GM19395 (cell line): ENCODE measurements at regions not wholly inside any gene's neighbourhood (a gene's known extent, or its start where the extent isn't known, plus 50 kb on each side); places are given as distances from the start of the nearest gene placed in this dataset.
"Not testable (repeated sequence)": the region's sequence is repeated elsewhere in the genome, so short reads cannot be mapped to it uniquely, and the experiment has no call there.

Source experiments
- ATAC-seq: cut with Tn5 transposase; IDR thresholded peaks from one replicate; pipeline ENCODE4 v1.9.1; 2021; ENCODE audit warnings: mild to moderate bottlenecking, moderate library complexity; ENCODE audit not compliant: unreplicated experiment

DNA sequence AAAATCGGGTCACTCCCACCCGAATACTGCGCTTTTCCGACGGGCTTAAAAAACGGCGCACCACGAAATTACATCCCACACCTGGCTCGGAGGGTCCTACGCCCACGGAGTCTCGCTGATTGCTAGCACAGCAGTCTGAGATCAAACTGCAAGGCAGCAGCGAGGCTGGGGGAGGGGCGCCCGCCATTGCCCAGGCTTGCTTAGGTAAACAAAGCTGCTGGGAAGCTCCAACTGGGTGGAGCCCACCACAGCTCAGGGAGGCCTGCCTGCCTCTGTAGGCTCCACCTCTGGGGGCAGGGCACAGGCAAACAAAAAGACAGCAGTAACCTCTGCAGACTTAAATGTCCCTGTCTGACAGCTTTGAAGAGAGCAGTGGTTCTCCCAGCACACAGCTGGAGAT lies 325.7 kb upstream of the PIK3R1 start:
- ATAC-seq, result not testable (repeated sequence)

DNA sequence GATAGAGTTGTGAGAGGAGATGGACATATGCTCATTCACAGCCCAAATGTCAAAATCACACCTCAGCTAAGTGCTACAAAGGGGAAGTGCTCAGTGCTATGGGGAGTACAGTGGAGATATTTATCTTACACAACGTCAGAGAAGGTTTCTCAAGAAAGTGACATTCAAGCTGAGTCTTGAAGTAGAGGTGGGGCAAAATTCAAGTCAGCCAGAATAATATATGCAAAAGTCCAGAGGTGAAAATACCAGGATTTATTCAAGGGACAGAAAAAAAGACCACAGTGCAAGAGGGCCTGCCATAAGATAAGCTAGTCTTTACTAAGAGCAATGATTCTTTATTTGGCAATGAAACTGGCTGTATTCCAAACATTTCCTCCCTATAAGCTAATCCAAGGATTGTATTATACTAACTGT lies 327.8 kb upstream of the PIK3R1 start:
- no peak for ATAC-seq

DNA sequence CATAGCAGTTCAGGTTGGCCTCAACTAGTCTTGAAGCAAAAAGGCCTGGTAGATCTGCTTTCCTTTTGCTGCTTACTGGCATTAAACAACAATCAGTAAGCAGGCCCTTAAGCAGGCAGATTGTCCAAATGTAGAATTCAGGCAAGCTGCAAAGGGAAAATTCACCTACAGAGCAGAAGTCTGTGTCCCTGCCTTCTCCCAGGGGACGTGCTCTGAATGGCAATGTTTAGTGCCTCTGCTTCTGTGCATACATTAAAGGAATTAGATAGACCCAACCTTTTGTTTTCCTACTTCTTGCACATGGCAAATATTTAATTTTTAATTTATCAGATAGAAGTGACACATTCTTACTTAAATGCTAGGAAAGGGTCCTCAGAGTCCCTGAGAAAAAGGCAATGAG lies 328.8 kb upstream of the PIK3R1 start:
- ATAC-seq, result no peak

DNA sequence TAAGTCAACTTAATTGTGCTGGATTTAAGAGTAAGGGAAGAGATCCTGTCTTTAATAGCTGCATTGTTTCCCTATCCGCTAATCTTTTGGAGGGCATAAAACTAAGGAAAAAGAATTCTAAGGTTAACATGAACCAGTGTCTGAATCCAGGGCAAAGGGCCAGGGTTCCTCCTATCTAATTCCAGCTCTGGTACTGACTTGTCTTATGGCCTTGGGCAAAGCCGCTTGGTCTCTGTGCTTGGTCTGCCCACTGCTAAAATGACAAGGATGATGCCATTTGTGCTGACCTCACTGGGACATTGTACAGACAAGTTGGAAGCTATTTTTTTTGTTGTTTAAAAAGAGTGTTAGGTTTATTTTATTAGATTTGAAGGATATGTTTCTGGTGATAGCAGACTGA lies 334.7 kb upstream of the PIK3R1 start:
- ATAC-seq, result no peak

DNA sequence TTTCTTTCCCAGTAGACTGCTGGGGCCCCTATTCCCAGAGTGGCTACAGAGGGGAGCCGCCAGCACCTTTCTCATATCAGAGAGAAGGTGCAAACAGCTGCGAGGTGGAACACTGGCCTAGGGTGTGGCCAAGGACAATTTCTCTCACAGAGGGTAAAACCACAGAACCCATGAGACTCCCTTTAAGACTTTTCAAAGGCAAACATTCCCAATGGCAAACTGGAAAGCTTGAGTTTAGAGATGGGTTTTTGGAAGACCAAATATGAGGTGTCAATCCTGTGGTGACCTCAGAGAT lies 335.1 kb upstream of the PIK3R1 start:
- ATAC-seq, result no peak

DNA sequence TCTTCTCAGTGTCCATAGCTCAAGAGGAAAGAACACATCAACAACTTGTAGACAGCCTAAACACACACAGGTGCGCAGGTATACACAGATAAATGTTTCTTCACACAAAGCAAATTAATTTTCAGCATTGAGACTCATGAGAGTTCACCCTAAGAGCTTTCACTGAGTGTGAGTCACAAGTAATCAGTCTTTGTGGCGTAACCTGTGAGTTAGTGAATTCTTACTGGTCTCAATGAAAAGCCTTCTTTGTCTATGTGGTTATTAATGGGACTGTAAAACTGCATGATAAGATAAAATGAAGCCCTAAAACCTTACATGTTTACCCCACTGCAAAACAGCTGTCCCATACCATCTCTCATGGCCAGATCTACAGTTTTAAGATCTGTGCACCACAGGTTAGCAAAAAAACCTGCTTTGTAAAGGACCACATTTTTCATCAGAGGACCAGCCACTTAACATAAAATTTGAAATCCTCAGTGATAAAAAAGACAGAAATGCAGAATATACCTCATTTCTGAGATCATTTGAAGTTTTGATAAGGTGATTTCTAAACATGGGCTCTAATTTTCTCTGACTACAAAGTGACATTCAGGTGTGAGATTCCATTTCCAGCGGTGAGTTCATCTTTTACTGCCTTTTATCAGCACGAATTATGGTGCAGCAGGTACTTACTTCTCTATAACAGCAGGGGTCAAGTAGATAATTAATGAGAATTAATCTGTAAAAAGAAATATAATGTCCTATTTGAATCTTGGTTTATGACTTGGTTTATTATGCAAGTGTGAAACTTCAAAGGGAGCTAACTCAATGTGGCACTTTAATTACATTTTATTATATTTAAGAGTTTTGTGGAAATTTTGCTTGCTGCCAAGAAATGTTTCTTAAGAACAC lies 335.7 kb upstream of the PIK3R1 start:
- ATAC-seq, result no peak

DNA sequence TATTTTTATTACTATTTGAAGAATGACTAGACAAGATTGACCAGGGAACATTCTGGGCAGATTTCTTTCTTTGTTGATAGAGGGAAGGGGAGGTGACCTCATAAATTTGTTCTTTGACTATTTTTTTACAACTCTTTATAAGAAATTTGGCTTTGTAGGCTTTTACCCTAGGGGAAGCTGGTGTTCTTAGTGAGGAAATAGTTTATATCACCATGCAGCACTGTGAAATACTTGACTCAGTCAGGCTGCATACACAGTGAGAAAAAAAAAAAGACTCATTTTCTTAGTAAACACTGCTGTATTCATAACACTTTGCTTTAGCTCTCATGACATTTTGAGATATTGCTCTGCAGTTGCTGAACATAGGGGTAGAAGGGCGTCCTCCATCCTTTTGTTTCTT lies 336.6 kb upstream of the PIK3R1 start:
- no peak for ATAC-seq

DNA sequence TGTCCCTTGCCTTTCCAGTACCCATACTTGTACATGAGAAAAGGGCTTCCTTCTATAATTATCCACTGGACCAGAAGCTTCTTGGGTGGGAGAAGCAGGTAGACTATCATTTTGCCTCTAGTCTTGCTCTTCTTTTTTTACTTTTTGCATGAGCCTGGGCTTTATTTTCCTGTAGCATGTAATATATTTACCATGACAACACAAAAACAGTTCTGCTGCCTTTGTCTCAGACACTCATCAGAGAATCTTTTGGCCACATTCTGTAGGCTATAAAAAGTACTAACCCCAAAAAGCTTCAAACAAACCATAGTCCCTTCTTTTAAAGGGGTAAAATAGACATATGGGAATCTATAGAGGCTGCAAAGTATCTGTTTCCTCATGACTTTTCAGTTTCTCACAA lies 339.2 kb upstream of the PIK3R1 start:
- ATAC-seq, result no peak

DNA sequence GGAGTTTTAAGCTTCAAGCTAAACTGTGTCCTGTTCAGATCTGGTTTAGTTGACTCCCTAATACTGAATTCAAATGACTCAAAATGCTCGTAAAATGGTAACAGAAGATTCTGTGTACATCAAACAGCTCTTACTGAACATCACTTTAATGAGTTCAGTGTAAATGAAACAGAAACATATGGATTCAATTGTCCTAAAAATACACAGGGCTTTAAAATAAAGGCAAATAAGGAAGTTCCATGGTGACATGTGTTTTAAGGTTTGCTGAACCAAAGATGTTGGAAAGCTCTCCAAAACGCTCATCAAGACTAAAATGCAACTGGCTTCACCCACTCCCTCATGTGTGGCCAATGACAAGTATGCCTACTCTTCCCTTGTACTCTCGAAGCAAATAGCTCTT lies 340.0 kb upstream of the PIK3R1 start:
- no peak for ATAC-seq

DNA sequence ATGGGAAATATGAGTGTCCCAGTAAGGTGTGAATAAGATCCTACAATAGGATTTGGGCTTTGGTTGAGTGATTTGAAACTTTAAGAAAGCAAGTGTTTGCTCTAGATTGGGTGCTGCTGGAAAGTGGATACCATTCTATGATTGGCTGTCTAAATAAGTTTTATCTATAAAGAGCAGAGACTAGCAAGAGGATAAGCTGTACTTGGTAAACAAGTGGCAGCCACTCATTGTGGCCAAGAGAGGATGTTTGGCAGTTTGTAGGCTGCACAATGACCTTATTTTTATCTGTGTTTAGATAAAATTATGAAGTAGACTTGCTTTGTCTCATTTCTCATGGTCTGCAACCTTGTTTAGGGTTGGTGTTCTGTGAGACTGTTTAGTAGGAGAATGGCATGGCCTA lies 341.6 kb upstream of the PIK3R1 start:
- no peak for ATAC-seq

DNA sequence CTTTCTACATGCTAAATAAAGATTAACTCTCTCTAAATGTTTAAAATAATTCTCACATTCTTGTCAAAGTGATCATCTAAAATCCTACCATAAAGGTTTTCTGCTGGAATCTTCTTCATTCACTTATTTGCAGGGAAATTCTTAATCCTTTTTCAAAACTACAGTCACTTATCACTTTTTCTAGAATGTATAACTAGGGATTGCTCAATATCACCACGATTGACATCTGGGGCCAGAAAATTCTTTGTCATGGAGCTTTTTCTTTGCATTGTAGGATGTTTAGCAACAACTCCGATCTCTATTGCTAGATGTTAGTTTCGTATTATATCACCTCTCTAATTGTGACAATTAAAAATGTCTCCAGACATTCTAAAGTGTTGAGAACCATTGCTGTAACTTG lies 344.9 kb upstream of the PIK3R1 start:
- no peak for ATAC-seq

DNA sequence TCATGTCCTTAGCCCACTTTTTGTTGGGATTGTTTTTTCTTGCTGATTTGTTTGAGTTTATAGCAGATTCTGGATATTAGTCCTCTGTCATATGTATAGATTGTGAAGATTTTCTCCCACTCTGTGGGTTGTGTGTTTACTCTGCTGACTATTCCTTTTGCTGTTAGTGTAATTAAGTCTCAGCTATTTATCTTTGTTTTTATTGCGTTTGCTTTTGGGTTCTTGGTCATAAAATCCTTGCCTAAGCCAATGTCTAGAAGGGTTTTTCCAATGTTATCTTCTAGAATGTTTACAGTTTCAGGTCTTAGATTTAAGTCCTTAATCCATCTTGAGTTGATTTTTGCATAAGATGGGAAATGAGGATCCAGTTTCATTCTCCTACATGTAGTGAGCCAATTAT lies 351.2 kb upstream of the PIK3R1 start:
- not testable (repeated sequence) for ATAC-seq

DNA sequence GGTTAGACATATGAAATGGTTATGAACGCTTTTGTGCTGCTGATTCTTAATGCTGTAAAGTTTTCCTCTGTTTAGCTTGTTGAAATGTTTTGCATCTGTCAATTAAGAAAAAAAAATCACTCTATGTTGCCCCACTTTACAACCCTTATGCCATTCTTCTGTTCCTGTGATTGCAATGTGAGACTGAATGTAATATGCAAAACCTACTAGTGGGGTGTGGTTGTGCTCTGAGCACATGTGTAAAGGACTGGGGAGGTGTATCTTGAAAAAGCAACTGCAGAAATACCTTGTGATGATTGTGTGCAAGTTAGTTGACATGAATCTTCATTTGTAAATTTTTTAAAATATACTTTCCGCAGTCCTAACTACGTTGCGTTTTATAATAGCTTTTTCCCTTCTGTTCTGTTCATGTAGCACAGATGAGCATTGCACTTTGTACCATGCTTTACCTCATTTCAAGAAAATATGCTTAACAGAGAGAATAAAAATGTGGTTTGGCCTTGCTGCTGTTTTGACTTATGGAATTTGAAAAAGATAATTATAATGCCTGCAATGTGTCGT lies 357.0 kb upstream of the PIK3R1 start:
- ATAC-seq, result no peak

DNA sequence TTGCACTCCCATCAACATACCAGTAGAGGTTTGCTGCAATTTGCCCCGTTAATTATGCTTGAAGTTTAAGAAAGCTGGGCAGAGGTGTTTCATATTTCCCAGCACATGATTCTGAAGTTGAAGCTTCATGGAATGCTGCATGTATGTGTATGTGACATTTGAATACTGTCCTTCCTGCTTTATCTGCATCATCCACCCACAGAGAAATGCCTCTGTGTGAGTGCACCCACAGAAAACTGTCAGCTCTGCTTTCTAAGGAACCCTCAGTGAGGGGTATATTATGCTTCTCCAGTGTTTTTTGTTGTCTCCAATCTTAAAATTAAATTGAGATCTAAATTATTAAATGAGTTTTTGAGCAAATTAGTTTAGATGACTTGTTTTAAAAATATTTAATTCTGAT lies 358.1 kb upstream of the PIK3R1 start:
- no peak for ATAC-seq

DNA sequence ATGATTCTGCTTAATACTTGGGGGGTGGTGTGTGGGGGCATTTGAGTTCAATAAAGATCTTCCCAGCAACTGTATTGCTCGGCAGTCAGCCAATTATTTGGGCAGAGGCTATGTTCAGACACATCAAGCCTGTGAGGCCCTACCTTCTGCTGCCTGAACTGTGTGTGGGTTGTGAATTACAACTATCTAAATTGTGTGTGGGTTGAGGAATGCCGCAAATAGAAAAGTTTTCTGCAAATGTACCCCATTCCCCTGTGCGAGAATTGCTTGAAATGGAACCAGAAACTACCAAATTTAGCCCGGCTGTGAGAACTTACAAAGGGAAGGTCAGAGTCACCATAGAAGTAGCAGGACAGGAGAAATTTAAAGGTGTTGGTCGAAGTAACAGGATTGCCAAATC lies 360.0 kb upstream of the PIK3R1 start:
- no peak for ATAC-seq

DNA sequence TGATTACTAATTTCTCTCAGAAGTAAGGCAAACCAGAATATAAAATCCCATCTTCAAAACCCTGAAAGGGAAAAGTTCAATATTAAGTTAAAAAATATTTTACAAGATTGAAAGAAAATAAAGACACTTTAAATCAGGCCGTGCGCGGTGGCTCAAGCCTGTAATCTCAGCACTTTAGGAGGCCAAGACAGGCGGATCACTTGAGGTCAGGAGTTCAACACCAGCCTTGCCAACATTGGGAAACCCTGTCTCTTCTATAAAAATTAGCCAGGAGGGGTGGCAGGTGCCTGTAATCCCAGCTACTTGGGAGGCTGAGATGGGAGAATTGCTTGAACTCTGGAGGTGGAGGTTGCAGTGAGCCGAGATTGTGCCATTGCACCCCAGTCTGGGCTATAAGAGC lies 364.6 kb upstream of the PIK3R1 start:
- ATAC-seq, result not testable (repeated sequence)

DNA sequence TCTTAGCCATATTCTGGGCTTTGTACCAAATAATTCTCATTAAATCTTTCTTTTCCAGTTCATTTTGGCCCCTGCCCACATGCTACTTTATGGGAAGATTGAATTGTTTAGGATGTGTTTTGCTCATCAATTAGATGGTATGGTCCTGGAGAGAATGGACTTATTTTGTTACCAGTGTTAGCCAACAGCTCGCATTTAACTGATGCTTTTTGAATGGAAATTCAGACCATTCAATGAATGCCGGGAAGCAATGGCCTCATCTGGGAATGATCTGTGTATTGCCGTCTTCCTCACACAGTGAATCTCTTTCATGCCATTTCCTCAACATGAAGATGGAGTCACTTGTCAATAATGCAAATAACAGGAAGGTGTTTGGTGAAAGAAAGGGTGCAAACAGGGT lies 370.6 kb upstream of the PIK3R1 start:
- ATAC-seq, result no peak

DNA sequence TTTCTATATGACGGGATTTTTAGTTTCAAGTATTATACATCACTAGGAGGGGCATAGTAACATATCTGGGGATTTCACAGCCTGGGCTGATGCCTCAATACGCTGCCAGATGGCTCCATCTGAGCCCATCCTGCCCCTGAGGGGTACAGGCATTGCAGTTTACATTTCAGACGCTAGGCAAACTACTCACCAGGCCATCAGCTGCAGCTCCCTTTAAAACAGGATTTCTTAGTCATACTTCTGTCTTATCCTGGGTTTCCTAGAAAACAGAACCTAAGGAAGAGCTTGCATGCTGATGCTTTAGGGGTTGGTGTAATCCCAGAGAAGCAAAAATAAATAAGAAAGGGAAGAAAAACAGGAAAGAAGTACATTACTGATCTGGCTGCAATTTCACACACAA lies 372.8 kb upstream of the PIK3R1 start:
- ATAC-seq, result no peak

DNA sequence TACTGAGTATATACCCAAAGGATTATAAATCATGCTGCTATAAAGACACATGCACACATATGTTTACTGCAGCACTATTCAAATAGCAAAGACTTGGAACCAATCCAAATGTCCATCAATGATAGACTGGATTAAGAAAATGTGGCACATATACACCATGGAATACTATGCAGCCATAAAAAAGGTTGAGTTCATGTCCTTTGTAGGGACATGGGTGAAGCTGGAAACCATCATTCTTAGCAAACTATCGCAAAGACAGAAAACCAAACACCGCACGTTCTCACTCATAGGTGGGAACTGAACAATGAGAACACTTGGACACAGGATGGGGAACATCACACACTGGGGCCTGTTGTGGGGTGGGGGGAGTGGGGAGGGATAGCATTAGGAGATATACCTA lies 378.3 kb upstream of the PIK3R1 start:
- ATAC-seq, result not testable (repeated sequence)

DNA sequence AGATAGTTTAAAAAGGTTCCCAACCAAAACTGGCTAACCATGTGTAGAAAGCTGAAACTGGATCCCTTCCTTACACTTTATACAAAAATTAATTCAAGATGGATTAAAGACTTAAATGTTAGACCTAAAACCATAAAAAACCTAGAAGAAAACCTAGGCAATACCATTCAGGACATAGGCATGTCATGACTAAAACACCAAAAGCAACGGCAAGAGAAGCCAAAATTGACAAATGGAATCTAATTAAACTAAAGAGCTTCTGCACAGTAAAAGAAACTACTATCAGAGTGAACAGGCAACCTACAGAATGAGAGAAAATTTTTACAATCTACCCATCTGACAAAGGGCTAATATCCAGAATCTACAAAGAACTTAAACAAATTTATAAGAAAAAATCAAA lies 379.1 kb upstream of the PIK3R1 start:
- not testable (repeated sequence) for ATAC-seq

DNA sequence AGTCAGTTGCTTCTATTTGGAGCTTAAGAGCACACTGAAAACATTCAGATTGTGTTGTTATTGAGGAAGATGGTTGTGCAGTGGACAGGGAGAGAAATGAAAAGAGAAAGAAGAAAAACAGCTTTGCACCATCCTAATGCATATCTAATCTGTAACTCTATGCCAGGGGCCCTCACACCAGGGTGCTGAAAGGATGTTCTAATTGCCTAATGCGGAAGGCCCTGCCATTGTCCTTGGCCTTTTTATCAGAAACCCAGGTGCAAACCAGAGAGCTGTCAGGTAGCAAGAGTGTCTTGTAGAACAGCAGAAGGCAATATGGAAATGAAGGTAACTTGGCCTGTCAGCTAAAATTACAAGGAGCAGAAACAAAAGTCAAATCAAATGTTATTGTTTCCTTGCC lies 384.5 kb upstream of the PIK3R1 start:
- no peak for ATAC-seq

DNA sequence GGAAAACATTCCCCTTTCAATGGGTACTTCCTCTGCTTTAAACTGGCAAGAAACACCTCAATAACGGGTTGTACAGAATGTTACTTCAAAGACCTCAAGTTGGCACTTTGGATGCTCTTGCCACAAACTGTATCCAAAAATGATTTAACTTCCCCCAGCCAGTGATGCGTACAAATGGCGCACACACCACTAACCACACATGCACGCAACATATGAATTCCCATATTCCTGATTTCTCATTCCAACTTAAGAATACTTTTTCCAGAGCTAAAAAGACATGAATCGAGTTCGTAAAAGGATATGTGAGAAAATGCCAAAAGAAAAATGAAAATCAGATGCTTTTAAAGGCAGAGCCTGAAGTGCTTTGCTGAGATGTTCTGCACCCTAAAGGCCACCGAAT lies 388.0 kb upstream of the PIK3R1 start:
- ATAC-seq, result no peak

DNA sequence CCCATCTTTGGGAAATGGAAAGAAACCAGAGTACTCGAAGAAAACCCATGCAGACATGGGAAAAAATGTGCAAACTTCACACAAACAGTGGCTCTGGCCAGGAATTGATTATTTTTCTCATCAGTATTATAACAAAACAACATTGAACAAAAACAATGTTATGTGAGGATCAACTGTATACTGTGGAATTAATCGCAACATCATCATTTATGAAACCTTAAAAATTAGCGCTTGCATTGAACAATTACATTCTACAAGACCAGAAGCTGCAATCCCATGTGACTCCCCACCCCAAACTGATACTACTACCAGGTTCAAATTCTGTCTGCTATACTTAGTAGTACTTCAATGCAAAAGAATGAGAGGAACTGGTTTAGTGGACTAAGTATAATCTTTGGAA lies 390.7 kb upstream of the PIK3R1 start:
- ATAC-seq, result no peak
